Activated CD4-positive, alpha-beta T cell treated with anti-CD3 and anti-CD28 coated beads, Interleukin-2, Interleukin-6, amounts not matched to agents 100 ng/mL and 50 ng/mL, durations not matched to agents 16 hours and 8 hours (primary cell): ENCODE measurements at regions not wholly inside any gene's neighbourhood (a gene's known extent, or its start where the extent isn't known, plus 50 kb on each side); places are given as distances from the start of the nearest gene placed in this dataset.

Experiments
- DNase-seq: peaks from one replicate; pipeline ENCODE4 v3.0.0-alpha.2; 2020

- no peak for DNase-seq
Observed at GRCh38 chr18:77949355-77949973, 699.8 kb downstream of the GALR1 start.

- DNase-seq, result no peak
Observed at GRCh38 chr18:77959248-77959647, 709.6 kb downstream of the GALR1 start.

DNA sequence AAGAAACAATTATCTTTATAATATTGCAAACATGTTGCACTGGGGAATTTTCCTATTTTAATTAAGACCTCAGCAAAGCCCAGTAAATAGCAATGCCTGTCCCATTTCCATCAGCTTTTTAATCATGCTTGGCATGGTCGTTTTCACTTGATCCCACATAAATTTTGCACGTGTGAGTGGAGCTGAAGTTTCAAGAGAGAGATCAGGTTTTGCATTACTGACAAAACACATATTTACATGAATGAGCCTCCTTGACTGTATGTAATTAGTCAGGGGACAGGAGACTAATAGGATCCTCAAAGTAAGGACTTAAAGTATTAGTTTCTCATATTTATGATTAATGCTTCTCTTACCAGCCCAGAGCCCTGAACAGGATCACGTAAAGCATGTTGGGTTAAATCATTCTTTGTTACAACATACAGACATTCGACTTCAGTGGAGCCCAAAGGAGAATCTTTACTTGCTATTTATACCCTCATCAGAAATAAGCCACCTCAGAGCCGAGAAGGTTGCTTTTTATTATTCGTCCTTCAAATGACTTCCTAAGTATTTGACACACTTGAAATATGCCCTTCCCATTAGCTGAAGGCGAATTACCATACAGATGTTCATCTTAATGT is 711.3 kb downstream of the GALR1 start:
- no peak for DNase-seq

DNA sequence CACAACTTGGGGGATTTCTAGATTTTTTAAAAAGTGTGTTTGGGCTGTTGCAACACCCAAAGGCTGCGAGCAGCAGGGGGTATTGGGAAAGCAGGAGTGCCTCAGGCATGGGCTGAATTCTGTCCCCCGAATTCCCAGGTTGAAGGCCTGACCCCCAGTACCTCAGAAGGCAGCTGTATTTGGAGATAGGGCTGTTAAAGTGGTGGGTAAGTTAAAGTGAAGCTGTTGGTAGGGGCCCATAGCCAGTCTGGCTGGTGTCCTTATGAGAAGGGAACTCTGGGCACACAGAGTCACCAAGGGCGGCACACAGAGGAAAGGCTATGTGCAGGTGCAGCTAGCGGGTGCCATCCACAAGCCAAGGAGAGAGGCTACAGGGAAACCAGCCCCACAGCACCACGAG is 717.4 kb downstream of the GALR1 start:
- DNase-seq, result no peak

- no peak for DNase-seq
Observed at GRCh38 chr18:77967791-77968190, 718.1 kb downstream of the GALR1 start.

DNA sequence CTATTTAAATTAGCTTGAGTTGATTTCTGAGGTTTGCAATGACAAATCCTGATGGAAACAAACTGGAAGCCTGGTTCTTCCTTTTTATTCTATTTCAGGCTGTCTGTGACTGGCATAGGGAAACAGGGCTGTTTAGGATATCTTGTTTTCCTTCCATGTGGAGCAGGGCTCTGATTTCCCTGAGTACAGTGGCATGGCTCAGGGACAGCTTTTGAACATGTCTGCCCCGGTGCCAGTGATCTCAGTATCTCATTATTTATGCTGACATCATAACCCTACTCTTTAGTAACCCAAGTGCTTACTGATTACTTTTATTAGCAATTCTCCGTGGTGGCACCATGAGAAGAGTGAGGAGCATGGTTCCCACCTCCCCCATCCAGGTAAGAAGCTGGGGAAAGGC is 720.3 kb downstream of the GALR1 start:
- no peak for DNase-seq

DNA sequence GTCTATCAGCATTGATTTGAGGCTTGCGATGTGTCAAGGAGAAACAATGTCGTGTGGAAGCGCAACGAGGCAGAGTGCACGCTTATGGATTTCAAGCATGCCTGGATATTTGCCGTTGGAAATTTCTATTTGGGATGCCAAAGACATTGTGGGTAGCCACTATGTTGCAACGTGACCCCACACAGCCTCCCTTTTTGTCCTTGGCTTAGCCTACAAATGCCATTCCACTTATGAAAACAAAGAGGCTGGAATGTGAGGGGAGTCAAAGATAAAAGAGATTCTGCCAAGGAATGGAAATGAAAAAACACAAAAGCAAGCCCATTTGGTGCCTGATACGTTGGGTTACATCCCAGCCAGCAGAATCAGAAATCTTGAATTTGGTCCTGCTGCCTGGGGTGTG is 721.2 kb downstream of the GALR1 start:
- DNase-seq, result no peak

DNA sequence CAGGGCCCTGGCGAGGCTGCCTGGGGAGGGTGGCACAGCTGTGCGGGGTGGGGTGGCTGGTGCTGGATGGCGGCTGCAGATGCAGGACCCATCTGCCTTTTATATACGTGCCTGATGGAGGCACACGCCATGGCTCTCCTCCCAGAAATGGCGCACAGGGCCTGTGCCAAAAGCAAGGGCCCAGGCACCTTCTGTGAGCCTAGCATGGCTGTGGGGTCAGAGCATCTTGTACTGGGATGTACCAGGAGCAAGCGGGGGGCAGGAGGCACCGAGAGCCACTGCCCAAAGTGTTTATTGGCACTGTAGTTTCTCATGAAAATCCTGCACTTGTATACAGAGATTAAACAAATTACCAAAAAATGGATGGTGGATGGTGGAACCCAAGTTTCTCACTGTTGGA is 724.1 kb downstream of the GALR1 start:
- no peak for DNase-seq

DNA sequence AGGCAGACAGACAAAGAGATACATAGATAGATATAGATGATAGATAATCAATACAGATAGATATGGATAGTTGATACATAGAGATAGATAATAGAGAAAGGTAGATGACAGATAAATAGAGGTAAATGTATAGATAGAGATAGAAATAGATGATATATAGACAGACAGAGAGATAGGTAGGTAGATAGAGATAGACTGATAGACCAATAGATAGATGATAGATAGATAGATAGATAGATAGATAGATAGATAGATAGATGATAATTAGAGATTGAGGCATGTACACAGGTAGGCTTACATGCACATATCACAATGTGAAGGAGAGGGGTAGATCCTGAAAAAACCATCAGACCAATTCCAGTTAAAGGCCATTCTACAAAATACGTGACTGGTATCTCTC is 724.7 kb downstream of the GALR1 start:
- DNase-seq, result no peak

- DNase-seq, result no peak
Observed at GRCh38 chr18:77977331-77977730, 727.7 kb downstream of the GALR1 start.

DNA sequence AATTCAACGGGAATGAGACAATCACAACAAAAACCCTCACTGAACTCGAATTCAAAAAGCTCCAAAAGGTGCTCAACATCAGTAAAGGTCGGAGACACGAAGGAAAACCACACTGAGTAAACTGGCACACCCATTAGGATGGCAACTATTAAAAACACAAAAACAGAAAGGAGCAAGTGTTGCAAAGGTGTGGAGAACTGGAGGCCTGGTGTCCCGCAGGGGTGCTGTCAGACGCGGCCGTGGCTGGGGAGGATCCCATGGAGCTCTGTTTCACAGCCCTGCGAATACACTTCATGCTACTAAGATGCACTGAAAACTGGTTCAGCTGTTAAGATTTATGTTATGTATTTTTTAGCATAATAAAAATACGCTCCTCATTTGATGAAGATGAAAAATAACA is 730.6 kb downstream of the GALR1 start:
- no peak for DNase-seq

- no peak for DNase-seq
Observed at GRCh38 chr18:77981874-77982273, 732.2 kb downstream of the GALR1 start.

DNA sequence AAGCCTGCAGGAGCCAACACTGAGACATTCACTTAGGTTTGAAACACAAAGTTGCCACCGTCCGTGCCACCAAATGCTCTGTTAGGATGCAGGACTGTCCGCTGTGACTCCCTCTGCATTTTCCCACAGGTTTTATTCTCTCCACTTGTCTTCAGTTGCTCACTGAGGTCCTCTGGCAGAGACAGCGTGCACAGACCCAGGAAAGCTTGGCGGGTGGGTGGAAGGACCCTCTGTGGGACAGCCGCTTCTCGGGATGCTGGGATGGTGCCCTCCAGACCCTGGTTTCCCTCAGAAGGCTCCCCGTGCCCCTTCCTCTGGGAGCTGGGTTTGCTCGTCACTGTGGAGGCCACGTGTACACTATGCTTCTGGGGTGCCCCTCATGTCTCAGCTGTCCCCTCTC is 733.6 kb downstream of the GALR1 start:
- DNase-seq, result no peak

DNA sequence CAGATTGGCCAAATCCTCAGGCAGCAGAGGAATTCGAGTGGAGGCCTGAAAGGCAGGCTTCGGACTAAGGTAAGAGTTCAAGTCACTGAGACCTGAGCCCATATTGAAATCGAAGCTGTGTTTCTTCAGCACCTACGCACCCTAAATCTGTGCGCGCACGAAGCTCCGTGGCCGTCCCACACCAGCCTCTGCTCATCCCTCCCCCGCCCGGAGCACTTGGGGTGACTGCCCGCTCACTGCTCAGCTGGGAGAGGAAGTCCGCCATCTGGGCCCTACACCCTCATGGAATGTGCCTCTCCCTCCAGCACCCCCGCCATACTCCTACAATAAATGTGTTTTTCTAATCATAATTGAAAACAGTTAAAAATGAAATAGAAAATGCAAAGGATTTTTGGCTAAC is 734.5 kb downstream of the GALR1 start:
- no peak for DNase-seq

DNA sequence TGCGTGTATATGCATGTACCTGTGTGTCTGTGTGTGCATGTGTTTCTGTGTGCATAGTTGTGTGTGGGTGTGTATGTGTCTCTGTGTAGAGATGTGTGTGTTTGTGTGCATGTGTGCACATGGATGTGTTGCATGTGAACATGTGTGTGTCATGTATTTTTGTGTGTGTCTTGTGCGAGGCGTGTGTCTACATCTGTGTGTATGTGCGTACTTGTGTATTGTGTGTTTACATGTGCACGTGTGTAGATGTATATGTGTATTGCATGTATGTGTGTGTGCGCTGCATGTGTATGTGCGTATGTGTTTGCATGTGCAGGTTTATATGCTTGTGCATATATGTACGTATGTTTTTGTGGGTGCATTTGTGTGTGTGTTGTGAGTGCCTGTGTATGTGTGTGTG is 735.2 kb downstream of the GALR1 start:
- no peak for DNase-seq

- no peak for DNase-seq
Observed at GRCh38 chr18:77985526-77986281, 736.1 kb downstream of the GALR1 start.

- DNase-seq, result no peak
Observed at GRCh38 chr18:77990131-77990530, 740.5 kb downstream of the GALR1 start.

- DNase-seq, result no peak
Observed at GRCh38 chr18:77990901-77991300, 741.3 kb downstream of the GALR1 start.

DNA sequence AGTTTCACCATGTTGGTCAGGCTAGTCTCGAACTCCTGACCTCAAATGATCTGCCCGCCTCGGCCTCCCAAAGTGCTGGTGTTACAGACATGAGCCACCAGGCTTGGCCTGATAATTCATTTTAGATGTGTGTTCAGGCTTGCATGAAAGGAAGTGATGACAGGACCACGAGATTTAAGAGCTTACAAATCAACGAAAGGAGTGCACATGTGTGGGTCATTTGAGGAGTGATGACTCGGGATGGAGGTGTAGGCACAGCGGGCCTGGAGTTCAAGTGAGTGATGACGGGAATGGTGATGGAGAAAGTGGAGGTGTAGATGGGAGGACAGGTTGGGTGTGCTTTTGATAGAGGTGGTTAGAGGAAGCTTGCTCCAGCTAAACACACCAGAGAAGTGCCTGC is 742.4 kb downstream of the GALR1 start:
- no peak for DNase-seq

GRCh38 chr18:77993188-77993981 is 743.7 kb downstream of the GALR1 start:
- DNase-seq, result no peak

- DNase-seq, result no peak
Observed at GRCh38 chr18:77995593-77995992, 745.9 kb downstream of the GALR1 start.

DNA sequence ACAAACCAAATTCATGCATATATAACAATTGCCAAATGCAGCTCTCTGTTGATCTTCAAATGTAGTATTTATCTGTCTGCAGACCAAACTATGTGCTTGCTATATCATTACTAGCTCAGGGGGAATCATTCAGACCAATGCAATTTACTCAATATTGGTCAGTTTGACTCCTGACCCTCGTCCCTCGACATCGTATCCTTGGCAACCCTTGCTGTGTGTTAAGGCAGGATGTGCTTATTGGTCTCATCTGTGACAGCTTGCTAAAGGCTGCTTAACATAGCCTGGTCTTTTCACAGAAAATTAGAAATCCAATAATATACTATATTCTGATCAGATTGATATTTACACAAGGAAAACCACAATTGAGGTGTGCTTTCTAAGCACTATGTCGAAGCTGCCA is 747.1 kb downstream of the GALR1 start:
- no peak for DNase-seq

DNA sequence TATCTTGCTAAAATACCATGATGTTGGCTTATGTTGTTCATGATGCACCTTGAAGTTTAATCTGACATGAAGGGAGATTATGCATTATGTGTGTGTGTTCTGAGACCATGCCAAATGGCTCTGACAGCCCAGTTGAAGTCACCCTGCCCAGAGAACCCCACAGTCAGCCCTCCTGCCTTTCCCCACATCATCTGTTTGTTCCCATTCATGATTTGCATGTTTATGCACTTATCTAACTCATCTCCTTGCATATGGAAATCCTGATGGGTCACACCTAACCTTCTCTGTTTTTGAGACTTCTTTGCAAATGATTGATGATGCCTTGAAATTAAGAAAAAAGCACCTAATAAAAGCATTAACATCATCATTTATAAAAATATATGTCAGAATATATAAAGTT is 752.2 kb downstream of the GALR1 start:
- DNase-seq, result no peak
